ENCODE measurements at regions not wholly inside any gene's neighbourhood (a gene's known extent, or its start where the extent isn't known, plus 50 kb on each side); places are given as distances from the start of the nearest gene placed in this dataset.
A peak's percentile ranks its signal among the peaks of the same experiment; 100 is the strongest.

GRCh38 chr12:84502907-84503787 is 409.5 kb downstream of the SLC6A15 start:
- TF ChIP-seq CTCF (IDR thresholded peaks at IDR 0.05; ENCODE audit: unreplicated experiment), result peak; percentile 51
- Mint-ChIP-seq H3K4me1 (ENCODE audit: insufficient read depth, unreplicated experiment) (peaks cover 23% of the 10 kb centered on the region), H3K4me3 (ENCODE audit: unreplicated experiment) (no peak overlapping the region), H3K9me3 (ENCODE audit: unreplicated experiment) (no peaks in the 10 kb centered on the region), H3K36me3 (ENCODE audit: insufficient read depth, unreplicated experiment) (no peaks in the 10 kb centered on the region), H3K27ac (ENCODE audit: low read depth, unreplicated experiment) (no peak overlapping the region), H3K27me3 (ENCODE audit: insufficient read depth, unreplicated experiment) (no peaks in the 10 kb centered on the region)
- CTCF ChIA-PET, result interaction anchor here (0.5 to 1.3 kb wide), 6 partner anchors 10 to 1821 kb away, joined by 3 to 5 read pairs (median 4); no protein-coding TSS in a partner anchor
- BruUV-seq (replicated peaks), result no TSS peak
- POLR2A ChIA-PET, result no interaction called here
- peak; percentile 76 for DNase-seq (ENCODE audit: unreplicated experiment)
- intact Hi-C loops (cut with micrococcal nuclease), result loop anchor here (1.0 to 5.0 kb wide), 5 partner anchors 340 to 1976 kb away; no protein-coding TSS in a partner anchor

- ChIA-PET CTCF (interaction anchor here (0.5 to 1.2 kb wide), 3 partner anchors 341 to 1487 kb away, joined by 3 to 6 read pairs (median 4); no protein-coding TSS in a partner anchor), POLR2A (no interaction called here)
- Mint-ChIP-seq H3K4me3 (ENCODE audit: unreplicated experiment) (no peak overlapping the region), H3K9me3 (ENCODE audit: unreplicated experiment) (no peaks in the 10 kb centered on the region), H3K36me3 (ENCODE audit: insufficient read depth, unreplicated experiment) (no peaks in the 10 kb centered on the region), H3K4me1 (ENCODE audit: insufficient read depth, unreplicated experiment) (peaks cover 17% of the 10 kb centered on the region), H3K27ac (ENCODE audit: low read depth, unreplicated experiment) (no peak overlapping the region), H3K27me3 (ENCODE audit: insufficient read depth, unreplicated experiment) (no peaks in the 10 kb centered on the region)
- BruUV-seq (replicated peaks), result no TSS peak
- DNase-seq (ENCODE audit: unreplicated experiment), result peak; percentile 62
- TF ChIP-seq CTCF (IDR thresholded peaks at IDR 0.05; ENCODE audit: unreplicated experiment), result no peak
- intact Hi-C loops (cut with micrococcal nuclease), result loop anchor here (2.0 to 5.0 kb wide), 3 partner anchors 340 to 1975 kb away; no protein-coding TSS in a partner anchor
These were observed 410.3 kb downstream of the SLC6A15 start for GRCh38 chr12:84502180-84502860.

- no TSS peak for BruUV-seq (replicated peaks)
These were observed 414.8 kb downstream of the SLC6A15 start for GRCh38 chr12:84497819-84498218.

More at GRCh38 chr12:84497819-84498218, 414.8 kb downstream of the SLC6A15 start:
- peak; percentile 24 for TF ChIP-seq CTCF (IDR thresholded peaks at IDR 0.05; ENCODE audit: unreplicated experiment)
- Mint-ChIP-seq H3K9me3 (ENCODE audit: unreplicated experiment) (no peaks in the 10 kb centered on the region), H3K4me1 (ENCODE audit: insufficient read depth, unreplicated experiment) (peaks cover 13% of the 10 kb centered on the region), H3K36me3 (ENCODE audit: insufficient read depth, unreplicated experiment) (no peaks in the 10 kb centered on the region), H3K4me3 (ENCODE audit: unreplicated experiment) (no peak overlapping the region), H3K27me3 (ENCODE audit: insufficient read depth, unreplicated experiment) (no peaks in the 10 kb centered on the region), H3K27ac (ENCODE audit: low read depth, unreplicated experiment) (no peak overlapping the region)
- peak; percentile 46 for DNase-seq (ENCODE audit: unreplicated experiment)
- ChIA-PET POLR2A (no interaction called here), CTCF (interaction anchor here (0.6 to 0.9 kb wide), 3 partner anchors 8 to 812 kb away, joined by 3 read pairs; no protein-coding TSS in a partner anchor)
- intact Hi-C loops (cut with micrococcal nuclease), result no loop called here

All from MCF 10A (cell line).